Lung microvascular endothelial cell (primary cell): ENCODE measurements at regions not wholly inside any gene's neighbourhood (a gene's known extent, or its start where the extent isn't known, plus 50 kb on each side); places are given as distances from the start of the nearest gene placed in this dataset.

Source experiments
- DNase-seq, 2 donors: peaks; one replicate each; pipeline versions ENCODE4 v3.0.0 to v3.0.0-alpha.2; 2010; ENCODE audit warnings: low read depth in 2 of 2

DNA sequence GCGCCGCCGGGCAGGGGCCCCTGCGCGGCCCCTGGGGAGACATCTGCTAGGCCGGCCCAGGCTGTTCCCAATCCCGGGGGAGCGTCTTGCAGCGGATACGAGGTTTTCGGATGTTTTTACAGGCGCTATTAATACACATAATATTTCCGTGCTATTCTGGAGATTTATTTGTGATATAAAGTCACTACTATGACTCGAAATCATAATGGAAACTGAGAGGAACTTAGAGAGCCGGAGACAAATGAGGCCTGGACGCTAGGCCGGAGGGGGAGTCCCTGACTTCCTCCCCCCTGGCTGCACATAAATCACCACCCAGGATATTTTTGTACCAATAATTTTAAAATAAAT lies 91.7 kb upstream of the ANO1 start:
- no peak for DNase-seq

DNA sequence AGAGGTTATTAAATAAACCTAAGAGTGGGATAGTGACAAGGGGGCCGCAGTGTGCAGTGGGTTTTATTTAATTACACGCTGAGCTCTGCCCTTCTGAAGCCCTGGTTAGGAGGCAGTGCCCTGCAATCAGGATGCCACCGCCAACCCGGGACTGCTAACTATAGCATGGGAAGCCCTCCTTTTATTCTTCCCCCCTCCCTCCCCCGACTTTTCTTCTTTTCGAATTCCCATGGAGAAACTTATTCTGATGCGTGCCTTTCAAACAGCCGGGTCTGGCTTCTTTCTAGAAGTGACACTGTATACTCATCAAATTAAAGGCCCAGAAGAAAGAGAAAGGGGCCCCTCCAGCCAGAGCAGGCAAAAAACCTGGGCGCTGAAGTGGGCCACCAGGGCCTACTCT lies 91.3 kb upstream of the ANO1 start:
- no peak for DNase-seq

DNA sequence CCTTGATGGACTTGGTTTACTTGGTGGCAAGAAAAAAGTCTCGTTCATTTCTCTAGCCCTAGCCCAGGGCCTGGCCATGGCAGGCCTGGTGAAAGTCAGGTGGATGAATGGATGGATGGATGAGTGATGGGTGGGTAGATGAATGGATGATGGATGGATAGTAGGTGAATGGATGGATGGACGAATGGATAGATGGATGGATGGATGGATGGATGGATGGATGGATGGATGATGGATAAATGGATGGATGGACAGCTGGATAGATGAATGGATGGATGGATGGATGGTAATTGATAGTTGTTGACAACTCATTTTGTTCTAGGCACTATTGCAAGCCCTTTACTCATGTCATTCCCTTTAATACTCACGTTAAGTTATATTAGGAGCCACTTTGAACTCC lies 86.1 kb upstream of the ANO1 start:
- DNase-seq = no peak

DNA sequence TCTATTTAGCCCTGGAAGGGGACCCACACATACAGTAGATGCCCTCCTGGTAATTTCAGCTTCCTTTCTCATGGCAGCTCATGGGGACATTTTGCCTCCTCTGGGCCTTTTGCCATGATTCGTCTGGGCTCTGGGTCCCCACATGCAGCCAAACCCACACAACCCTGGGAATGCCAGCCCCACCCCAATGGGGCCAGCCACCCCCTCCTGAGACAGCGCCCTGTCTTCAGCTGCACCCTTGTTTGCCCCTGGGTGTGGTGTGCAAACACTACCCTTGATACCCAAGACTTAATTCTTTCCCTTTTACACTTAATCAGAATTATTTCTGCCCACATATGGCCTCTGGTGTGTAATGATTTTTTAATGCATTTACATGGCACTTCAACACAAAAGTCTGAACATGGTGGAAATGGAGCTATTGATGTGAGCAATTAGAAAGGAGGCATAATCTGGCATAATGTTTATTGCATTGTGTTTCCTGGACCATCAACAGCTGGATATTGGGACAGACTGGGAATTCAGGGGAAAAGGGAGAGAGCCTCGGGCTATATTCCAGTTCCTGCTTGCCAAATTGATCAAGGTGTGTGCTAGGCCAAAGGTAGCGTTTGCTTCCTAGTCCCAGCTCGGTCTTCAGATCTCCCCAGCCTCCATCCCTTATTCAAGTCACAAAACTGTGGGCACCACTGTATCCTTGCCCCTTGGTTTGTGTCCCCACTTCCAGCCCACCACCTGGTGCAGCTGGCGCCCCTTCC lies 85.0 kb upstream of the ANO1 start:
- no peak for DNase-seq

DNA sequence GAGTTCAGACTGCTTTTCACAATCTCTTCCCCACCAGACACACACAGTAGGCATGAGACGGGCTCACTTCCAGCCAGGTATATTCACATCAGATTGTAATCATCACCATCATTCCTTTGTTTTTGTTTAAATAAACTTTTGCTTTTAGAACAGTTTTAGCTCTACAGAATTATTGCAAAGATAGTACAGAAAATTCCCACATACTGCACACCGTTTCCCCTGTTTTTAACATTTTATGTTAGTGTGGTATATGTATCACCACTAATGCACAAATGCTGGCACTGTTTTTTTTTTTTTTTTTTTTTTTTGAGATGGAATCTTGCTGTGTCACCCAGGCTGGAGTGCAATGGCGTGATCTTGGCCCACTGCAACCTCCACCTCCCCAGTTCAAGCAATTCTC lies 83.3 kb upstream of the ANO1 start:
- no peak for DNase-seq

DNA sequence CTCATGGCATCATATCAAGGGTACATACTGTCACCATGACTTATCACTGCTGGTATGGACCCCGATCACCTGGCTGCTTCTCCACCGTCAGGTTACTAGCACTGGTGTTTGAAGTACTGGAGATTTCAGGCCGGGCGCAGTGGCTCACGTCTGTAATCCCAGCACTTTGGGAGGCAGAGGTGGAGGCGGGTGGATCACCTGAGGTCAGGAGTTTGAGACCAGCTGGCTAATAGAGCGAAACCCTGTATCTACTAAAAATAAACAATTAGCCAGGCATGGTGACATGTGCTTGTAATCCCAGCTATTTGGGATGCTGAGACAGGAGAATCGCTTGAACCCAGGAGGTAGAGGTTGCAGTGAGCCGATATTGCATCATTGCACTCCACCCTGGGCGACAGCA lies 82.4 kb upstream of the ANO1 start:
- DNase-seq = no peak

DNA sequence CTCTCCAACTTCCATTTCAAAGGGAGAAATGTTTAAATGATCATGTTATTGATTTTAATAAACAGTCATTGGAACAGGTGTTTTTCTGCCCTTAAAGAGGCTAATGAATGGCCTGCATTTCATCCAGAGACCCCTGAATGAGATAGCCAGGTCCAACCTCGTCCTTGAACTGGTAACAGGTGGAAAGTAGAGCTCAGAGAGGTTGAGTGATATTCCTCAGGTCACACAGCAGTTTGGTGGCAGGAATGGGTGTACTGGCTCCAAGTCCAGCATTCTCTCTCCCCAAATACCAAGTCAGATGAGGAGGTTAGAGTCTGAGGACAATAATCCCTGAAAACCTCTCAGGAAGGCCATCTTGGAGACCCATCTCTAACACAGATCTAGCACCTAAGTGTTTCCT lies 81.7 kb upstream of the ANO1 start:
- no peak for DNase-seq

DNA sequence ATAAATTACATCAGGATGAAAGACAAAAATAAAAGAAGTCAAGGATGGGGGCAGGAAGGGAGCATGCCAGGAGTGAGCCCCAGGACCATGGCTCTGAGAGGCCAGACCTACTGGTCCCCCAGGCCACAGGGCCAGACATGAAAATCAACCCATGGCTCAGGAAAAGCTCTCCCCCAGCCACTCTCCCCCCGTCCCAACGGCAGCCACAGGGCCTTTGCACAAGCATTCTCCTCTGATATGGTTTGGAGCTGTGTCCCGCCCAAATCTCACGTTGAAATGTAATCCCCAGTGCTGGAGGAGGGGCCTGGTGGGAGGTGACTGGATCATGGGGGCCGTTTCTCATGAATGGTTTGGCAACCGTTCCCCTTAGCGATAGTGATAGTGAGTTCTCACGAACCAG lies 80.8 kb upstream of the ANO1 start:
- no peak for DNase-seq

DNA sequence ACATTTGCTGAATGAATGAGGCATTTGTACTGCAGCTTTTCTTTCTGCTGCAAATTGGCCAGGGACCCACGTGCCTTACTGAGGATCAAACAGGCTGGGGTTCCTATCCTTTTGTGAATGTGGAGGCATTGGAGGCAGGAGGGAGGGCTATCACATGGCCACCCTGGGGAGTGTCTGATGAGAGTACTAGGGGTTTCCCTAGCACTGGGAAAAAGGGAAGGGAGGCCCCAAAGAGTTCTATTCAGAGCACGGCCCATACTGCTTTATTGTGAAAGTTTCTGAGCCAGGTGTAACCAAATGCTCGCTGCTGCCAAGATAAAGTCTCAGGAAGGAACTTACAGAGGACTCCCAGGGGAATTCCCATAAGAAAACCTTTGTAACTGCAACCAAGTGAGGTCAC lies 78.4 kb upstream of the ANO1 start:
- peak in 1 of 2 donors; percentile 19 for DNase-seq

DNA sequence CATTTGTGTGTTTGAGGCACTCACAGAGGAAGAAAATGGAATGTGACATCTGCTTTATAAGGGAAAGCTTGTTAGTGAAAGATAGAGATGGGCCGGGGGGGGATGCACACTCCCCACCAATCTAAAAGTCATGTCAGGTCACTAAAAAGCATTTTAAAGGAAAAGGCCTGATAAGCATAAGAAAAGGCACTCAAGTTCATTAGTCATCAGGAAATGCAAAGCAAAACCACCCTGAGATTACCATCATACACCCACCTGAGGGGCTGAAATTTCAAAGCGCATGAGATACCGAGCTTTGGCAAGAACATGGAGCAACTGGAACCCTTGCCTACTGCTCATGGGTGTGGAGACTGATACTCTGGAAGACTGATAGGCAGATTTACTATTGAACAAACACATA lies 77.9 kb upstream of the ANO1 start:
- no peak for DNase-seq

DNA sequence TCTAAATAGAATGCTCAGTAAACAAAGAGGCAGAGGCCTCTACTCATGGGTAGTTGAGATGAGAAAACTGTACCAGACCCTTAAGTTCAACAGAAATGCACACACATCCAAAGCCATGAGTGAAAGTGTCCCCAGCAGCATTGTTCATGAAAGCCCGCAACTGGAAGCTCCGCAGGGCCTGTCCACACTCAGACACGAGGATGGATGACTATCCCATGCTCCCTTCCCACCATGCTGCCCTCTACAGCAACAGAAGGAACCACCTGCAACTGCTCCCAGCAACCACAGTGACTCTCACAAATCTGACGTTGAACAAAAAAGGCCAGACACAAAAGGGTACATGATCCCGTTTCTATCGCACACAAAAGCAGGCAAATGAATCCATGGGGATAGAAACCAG lies 76.9 kb upstream of the ANO1 start:
- DNase-seq = no peak

DNA sequence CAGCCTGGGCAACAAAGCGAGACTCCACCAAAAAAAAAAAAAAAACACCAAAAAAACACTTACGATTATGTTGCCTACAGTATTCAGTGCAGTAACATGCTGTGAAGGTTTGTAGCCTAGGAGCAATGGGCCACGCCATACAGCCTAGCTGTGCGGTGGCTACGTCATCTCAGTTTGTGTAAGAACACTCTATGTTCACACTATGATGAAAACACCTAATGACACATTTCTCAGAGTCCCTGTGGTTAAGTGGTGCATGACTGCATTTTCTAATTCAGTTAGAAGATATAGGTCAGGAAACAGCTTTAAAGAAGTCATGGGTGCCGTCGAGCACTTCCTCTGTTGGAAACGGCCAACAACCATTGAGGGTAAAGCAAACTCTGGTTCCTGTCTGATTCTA lies 75.7 kb upstream of the ANO1 start:
- DNase-seq = peak; percentile 18 to 21

DNA sequence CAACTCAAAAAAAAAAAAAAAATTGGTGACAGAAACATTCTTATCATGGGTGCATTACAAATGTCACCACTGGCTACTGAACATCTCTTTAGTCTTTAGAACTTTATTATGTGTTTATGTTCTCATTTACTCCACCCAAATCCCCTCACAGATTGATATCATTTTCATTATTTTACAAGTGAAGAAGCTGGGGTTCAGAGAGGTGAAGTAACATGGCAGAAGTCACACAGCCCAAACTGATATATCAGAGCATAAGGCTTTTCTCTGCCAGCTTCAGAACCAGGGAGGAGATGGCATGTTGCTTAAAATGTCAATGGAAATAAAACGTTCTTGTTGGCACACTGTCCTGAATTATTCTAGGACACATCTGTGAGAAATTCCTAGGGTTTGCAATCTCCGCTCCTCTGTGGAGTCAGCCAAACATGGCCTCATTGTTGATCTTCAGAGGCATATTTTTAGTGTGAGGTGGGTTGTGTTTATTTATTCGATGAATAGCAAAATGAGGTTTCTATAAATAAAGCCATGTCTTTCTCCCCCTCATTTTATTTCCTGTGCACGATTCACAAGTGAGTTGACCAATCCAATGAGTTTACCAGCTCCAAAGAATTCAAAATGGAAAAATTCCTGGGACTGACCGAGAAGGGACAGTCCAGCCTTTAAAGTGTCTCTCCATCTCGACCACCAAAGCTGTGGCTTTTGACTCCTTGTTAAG lies 72.9 kb upstream of the ANO1 start:
- DNase-seq = peak; percentile 2 to 32

DNA sequence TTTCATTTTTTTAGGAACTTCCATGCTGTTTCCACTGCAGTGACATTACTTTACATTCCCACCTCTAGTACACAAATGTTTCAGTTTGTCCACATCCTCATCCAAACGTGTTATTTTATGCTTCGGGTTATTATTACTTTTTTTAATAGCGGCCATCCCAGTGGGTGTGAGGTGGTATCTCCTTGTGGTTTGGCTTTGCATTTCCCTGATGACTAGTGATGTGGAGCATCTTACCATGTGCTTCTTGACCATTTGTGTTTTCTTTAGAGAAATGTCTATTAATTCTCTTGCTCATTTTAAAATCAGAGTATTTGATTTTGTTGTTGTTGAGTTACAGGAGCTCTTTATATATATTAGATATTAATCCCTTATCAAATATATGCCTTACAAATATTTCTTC lies 70.3 kb upstream of the ANO1 start:
- no peak for DNase-seq

DNA sequence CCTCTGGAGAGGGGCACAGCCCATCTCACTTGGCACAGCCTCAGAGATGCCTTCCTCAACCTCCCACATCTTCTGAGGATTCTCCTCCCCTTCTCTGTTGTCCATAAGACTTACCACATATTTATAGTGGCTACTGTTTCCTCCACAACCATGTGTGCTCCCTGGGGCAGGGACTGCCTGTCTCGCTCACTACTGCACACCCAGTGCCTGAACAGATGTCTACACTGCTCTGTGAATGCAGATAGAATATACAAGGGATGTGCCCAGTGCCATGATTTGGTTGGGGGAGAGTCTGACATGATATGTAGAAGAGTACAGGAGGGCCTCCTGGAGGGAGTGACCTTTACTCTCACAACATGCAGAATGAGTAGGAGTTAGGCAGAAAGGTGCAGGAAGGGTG lies 67.3 kb upstream of the ANO1 start:
- no peak for DNase-seq

DNA sequence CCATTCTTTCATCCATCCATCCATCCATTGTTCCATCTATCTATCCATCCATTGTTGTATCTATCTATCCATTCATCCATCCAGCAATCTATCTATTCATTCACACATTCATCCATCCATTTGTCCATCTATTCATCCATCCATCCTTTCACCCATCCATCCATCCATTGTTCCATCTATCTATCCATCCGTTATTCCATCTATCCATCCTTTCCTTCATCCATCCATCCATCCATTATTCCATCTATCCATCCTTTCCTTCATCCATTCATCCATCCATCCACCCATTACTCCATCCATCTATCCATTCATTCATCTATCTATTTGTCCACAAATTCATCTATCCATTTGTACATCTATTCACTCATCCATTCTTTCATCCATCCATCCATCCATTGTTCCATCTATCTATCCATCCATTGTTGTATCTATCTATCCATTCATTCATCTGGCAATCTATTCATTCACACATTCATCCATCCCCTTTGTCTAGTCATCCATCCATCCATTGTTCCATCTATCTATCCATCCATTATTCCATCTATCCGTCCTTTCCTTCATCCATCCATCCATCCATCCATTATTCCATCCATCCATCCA lies 65.9 kb upstream of the ANO1 start:
- no peak for DNase-seq

DNA sequence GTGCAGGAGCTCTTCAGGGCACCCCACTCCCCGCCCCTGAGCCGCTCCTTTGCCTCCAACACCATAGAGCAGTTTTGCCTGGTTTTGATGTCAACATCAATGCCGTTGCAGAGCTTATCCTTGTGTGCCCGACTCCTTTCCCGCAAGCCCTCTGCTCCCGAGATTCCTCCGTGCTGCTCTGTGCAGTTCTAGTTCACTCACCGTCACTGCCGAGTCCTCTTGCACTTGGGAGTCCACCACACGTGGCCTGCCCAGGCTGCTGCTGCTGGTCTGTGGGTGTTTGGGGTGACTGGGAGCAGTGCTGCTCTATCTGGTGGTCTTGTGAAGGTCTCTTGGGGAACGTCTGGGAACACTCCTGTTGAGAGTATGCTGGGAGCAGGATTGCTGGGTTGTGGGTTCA lies 63.8 kb upstream of the ANO1 start:
- DNase-seq = no peak

DNA sequence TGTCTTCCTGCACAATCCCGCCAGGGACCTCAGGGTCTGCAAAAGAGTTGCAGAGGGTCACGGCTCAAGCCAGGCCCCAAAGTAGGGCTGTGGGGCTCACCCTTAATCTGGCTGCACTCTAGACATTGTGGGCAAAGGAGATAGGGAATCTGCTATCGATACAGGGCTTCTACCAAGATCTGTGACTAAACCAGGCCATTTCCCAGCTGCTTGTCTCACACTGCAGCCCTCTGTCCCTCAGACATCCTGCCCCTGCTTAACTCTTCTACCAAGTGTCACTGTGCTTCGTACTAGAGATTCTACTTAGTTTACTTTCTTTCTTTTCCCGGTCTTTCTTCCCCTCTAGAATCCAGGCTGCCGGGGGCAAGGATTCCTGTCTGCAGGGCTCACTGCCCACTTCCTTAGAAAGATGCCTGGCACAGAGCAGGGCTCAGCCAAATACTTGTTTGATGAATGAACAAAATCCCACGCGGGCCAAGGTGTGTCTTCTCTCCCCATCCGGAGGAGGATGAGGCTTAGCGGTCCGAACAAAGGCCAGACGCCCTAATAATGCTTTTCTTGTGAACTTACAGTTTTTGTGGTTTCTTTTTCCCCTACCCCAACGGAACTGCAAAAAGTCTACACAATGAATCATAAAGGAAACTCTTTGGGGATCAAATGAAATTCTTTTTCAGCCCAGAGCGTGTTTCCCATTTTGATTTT lies 61.3 kb upstream of the ANO1 start:
- DNase-seq = peak in 1 of 2 donors; percentile 76

DNA sequence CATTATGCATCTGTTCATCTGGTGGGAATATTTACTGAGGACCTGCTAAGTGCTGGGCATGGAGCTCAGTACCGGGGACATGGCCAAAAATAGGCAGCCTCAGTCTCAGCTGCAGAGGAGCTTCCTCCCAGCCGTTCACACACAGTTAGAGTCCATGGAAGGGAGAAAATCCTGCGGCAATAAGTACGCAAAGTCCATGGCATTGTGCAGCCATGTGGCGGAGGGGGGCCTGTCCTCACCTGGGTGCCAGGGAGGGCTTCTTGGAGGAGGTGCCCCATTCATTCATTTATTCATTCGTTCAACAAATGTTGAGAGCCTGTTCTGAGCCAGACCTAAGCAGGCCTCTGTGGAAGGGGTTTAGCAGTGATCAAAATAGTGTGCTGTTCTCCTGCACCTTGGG lies 59.3 kb upstream of the ANO1 start:
- DNase-seq = no peak

DNA sequence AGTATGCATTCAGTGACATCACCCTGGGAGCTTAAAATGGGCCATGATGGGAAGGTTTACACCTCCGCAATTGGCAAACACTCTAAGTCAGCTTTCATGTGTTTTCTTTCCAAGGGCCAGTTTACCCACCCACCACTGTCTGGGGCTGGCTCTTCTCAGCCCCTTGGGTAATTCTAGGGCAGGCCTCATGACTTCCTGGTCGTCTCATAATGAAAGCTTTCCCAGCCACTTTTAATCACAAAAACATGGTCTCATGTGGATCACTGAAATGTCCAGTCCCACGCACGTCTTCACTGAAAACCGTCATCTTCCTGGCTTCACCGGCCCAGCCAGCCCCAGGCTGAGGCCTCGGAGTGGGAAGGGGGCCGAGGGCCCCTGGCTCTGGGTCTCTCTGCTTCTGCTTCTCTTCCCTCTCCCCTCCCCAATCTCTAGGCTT lies 58.5 kb upstream of the ANO1 start:
- no peak for DNase-seq

DNA sequence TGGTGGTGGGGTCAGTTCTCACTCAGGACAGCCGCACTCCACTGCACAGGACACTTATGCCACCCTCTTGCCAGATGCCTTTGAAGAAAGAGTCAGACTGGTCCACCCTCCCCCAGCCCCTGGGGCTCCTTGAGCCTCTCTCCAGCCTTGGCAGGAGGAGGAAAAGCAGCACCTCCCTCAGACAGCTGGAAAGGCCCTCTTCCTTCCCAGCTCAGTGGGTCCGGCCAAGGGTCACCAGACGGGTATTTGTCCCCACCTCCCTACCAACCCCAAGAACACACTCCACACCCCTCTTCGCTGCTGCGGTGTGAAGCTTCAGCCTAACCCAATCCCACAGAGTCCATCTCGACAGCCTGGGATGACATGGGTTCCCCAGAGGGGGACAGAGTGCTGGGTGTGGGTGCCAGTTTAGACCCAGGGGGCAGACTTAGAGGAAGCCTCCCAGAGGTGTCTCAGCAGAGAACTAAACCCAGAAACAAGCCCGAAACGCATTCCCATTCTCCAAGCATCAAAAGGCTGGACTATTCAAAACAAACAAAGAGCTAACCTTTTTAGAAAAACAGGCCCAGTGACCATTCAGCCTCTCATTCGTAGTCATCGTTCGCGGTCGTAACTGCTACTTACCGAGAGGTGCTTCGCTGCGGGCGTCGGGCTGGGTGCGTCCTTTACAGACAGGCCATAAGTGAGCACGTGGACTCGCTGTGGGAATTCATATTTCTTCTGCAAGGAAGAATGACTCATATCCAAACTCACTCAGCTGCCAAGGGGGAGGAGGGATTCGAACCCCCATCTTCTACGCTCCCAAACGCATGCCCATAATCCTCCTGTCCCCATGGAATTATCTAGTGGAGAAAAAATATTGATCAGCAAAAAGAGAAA lies 57.5 kb upstream of the ANO1 start:
- DNase-seq = peak in 1 of 2 donors; percentile 26
